GM13977 (cell line): ENCODE measurements at regions not wholly inside any gene's neighbourhood (a gene's known extent, or its start where the extent isn't known, plus 50 kb on each side); places are given as distances from the start of the nearest gene placed in this dataset.
A peak's percentile ranks its signal among the peaks of the same experiment; 100 is the strongest.

Experiments used
- DNase-seq: peaks from one replicate; pipeline ENCODE4 v3.0.0; 2012; ENCODE audit warnings: low spot score
- CTCF ChIP-seq: IDR thresholded peaks from 2 replicates; pipeline ENCODE4 v1.5.1; 2012; ENCODE audit warnings: mild to moderate bottlenecking, control low read depth; ENCODE audit not compliant: insufficient read depth; ENCODE audit errors: extremely low read depth, missing control alignments
- in situ Hi-C: fragments of 300-500 bp; cut with MboI; formaldehyde crosslinking; loops from one replicate; pipeline ENCODE4 v1.12.0; 2022; ENCODE audit warnings: low sequenced_read_pairs, low pct_unique_long_range_greater_than_20kb, mixed read lengths, inconsistent platforms; ENCODE audit not compliant: unreplicated experiment

- in situ Hi-C loops: no loop called here
- TF ChIP-seq CTCF: no peak
Observed at GRCh38 chr15:79659691-79660090, 227.6 kb downstream of the MINAR1 start.

GRCh38 chr15:79661411-79661810 is 229.3 kb downstream of the MINAR1 start:
- no peak for DNase-seq
- in situ Hi-C loops: no loop called here

More at GRCh38 chr15:79659691-79660090, 227.6 kb downstream of the MINAR1 start:
- DNase-seq: no peak

GRCh38 chr15:79673416-79674123 is 223.2 kb downstream of the MTHFS start:
- TF ChIP-seq CTCF: no peak
- peak; percentile 54 for DNase-seq
- in situ Hi-C loops: no loop called here

More at GRCh38 chr15:79661411-79661810, 229.3 kb downstream of the MINAR1 start:
- TF ChIP-seq CTCF: no peak

- in situ Hi-C loops: no loop called here
- TF ChIP-seq CTCF: no peak
- DNase-seq: no peak
Observed at GRCh38 chr15:79674124-79674465, 222.7 kb downstream of the MTHFS start.

- in situ Hi-C loops: no loop called here
- TF ChIP-seq CTCF: peak; percentile 19
- no peak for DNase-seq
Observed at GRCh38 chr15:79675982-79676381, 220.8 kb downstream of the MTHFS start.

- in situ Hi-C loops: no loop called here
- DNase-seq: no peak
- no peak for TF ChIP-seq CTCF
Observed at GRCh38 chr15:79676621-79677020, 220.2 kb downstream of the MTHFS start.

- TF ChIP-seq CTCF: no peak
- no peak for DNase-seq
Observed at GRCh38 chr15:79677241-79677640, 219.6 kb downstream of the MTHFS start.

More at GRCh38 chr15:79677241-79677640, 219.6 kb downstream of the MTHFS start:
- in situ Hi-C loops: no loop called here
